GM19328 (cell line): ENCODE measurements at regions not wholly inside any gene's neighbourhood (a gene's known extent, or its start where the extent isn't known, plus 50 kb on each side); places are given as distances from the start of the nearest gene placed in this dataset.

ENCODE experiments used
- ATAC-seq: cut with Tn5 transposase; IDR thresholded peaks from one replicate; pipeline ENCODE4 v1.9.1; 2021; ENCODE audit warnings: mild to moderate bottlenecking, moderate library complexity; ENCODE audit not compliant: unreplicated experiment

DNA sequence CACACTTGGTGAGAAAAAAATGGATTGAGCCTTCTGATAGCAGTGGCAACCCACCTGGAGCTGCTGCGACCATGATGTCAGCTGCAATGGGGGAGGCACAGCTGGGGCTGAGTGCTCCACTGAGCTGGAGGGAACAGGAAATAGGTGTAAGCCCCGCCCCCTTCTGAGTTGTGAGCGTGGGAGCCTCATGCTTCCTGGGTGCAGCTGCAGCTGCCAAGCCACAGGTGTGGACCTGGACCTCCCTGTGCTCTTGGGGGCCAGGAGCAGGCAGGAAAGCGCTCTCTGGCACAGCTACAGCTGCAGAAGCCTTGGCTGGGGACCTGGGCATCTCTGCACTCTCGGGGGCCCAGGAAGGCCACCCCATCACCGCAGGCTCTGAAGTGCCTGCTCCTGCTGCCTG lies 970.6 kb downstream of the DCDC2C start:
- ATAC-seq = no peak

DNA sequence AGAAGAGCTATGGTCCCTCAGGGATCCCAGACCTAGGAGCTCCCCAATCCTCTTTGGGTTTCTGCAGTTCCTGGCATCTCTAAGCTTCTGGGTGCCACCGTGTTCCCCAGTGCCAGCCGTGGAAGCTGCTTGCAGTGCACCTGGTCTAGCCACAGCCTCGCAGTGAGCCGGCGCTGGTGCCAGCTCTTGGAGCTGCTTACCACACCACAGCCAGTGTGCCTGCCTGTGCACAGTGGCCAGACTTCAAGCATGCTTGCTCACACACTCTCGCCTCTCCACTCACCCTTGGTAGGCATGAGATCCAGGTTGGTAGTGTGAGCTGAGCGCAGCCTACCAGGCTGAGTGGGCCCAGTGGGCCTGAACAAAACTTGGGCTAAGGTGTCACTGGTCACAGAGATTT lies 971.9 kb downstream of the DCDC2C start:
- ATAC-seq = no peak

DNA sequence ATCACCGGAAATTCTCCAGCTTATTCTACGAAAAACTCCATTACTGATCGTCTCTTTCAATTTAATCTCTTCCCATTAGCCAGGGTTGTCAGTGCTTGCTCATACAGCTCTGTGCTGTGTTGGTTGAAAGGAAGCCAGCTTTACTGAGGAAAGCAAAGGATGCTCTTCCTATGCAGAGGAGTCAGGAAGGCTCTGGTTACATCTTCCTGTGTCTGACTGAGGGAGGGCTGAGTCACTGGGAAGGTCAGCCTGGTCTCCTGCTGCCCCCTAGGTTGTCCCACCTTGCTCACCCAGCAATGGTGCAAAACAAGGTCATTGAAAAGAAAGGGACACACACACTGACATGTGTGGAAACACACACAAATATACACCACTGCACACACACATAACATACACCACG lies 975.6 kb downstream of the DCDC2C start:
- no peak for ATAC-seq

DNA sequence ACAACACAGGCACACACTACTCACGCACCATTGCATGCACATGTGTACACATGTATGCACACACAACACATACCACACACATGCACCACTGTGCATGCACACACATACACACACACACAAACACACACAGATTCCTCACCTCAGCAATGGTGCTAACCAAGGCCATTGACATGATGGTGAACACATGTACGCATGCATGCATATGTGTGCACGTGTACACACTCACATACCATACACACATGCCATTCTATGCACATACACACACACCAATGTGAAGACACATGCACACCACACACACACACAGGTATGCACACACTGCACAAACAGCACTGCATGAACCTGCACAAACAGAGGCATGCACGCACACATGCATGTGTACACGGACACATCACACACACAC lies 976.0 kb downstream of the DCDC2C start:
- no peak for ATAC-seq

DNA sequence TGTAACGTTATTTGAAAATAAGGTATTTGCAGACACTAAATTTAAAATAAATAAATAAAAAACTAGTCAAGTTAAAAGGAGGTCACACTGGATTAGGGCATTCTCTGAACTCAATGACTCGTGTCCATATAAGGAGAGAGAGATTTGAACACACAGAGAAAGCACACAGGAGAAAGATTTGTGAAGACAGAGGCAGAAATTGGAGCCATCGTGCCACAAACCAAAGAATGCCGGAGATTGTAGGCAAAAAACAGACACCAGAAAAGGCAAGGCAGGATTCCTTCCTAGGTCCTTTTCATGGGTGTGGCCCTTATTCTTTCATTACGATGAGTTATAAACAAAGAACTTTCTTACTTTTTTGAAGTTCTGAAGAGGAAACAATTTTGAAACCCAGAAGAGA lies 981.5 kb downstream of the DCDC2C start:
- ATAC-seq = no peak

DNA sequence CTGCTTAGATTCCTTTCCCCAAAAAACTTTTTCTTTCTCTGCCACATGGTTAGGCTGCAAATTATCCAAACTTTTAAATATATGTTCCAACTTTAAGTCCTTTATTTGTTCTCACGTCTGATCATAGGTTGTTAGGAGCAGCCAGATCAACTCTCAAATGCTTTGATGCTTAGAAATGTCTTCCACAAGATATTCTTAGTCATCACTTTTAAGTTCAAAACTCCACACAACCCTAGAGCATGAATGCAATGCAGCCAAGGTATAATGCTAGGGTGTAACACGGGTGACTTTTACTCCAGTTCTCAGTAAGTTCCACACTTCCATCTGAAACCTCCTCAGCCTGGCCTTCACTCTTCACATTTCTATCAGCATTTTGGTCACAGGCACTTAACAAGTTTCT lies 987.5 kb downstream of the DCDC2C start:
- no peak for ATAC-seq

DNA sequence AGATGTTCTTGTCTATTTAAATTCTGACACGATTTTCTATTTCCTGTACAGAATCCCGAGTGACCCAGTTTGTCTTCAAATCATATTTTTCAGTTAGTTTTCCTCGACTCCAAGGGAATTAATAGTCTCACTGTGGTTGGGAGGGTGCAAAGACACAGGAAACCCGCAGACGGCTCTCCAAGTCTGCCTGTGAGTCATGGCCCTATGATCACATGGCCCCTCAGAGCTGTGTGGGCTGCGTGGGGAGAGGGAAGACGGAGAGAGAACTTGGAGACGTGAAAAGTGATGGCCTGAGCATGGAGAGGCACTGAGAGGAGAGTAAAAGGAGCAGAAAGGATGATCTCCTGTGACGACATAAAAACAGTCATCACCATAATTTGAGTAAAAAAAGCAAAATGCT lies 989.9 kb downstream of the DCDC2C start:
- no peak for ATAC-seq

DNA sequence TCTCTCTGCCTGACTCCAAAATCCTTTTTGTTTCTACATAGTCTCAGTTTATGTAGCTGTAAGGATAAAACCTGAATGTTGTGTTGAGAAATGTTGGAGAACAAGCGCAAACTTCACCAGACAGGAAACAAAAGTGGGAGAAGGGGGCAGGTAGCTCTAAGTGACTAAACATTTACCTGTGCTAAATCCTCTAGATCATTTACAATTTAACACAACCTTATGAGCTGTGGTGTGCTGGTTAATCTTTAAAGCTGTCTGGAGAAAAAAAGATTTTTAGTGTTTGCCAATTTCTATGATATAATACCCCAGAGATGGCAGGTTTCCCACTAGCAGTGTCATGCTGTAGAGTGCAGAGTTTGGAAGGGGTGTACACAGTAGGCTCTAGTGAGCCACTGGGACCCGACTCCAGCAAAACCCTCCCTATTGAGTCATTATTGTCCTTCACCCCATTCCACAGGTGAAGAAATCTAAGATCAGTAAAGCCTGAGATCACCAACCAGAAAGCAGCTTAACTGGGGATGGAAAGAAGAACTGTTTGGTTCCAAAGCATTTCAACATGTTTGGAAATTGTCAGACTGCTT lies 992.0 kb downstream of the DCDC2C start:
- no peak for ATAC-seq

DNA sequence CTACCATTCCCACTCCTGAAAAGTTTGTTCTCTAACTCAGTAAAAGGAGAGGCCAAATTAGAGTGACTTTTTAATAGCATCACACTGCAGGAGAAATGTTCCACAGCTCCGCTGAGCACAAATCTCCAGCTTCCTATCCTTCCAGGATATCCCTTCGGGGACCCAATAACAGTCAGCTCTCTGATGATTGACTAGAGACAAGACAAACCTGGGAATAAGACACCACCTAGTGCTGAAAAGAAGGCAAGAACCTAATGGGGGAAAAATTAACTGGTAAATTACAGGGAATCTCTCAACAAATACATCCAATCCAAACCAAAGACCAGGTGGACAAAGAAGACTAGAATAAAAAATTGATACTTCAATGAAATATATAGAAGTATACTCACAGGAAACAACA lies 977.1 kb upstream of the SOX11 start:
- ATAC-seq = no peak

DNA sequence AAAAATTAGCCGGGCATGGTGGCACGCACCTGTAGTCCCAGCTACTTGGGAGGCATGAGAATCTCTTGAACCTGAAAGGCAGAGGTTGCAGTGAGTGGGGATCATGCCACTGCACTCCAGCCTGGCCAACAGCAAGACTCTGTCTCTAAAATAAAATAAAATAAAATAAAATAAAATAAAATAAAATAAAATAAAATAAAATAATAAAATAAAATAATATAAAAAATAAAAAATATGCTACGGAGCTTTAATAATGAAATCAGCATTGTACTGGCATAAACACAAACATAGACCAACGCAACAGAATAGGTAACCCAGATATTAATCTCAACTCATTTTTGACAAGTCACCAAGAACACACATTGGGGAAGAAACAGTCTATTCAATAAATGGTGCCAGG lies 973.4 kb upstream of the SOX11 start:
- ATAC-seq = no peak

DNA sequence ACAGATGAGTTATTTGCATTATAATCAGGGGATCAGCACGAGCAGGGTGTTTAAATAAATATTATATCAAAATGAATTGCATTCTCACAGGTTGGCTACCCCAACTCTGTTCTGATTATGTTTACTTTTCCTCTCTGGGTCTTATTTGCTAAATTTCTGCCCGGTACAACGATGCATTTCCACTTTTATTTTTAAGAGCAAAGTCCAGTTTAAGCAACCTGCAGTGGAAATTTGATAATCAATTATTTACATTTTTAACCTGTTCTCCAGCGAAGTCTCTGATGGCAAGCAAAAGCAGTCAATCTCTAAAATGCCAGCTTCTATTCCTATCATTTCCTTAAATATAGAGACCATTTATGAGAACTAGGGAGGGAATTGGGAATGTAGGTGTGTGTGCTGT lies 966.6 kb upstream of the SOX11 start:
- ATAC-seq = no peak

DNA sequence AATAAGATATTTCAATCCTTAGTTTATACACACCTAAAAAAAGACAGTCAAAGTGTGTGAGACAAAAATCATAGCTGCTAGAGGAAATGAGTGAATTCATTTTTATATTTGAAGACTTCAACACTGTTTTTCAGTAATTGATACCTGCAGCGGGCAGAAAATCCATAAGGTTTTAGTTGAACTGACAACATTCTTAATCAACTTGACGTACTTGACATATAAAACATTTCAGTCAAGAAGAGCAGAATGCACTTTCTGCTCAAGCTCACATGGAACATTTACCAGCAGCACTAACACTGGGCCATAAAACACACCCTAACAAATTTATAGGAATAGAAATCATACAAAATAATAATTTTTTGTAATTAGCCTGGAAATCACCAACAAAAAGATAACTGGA lies 959.6 kb upstream of the SOX11 start:
- no peak for ATAC-seq

DNA sequence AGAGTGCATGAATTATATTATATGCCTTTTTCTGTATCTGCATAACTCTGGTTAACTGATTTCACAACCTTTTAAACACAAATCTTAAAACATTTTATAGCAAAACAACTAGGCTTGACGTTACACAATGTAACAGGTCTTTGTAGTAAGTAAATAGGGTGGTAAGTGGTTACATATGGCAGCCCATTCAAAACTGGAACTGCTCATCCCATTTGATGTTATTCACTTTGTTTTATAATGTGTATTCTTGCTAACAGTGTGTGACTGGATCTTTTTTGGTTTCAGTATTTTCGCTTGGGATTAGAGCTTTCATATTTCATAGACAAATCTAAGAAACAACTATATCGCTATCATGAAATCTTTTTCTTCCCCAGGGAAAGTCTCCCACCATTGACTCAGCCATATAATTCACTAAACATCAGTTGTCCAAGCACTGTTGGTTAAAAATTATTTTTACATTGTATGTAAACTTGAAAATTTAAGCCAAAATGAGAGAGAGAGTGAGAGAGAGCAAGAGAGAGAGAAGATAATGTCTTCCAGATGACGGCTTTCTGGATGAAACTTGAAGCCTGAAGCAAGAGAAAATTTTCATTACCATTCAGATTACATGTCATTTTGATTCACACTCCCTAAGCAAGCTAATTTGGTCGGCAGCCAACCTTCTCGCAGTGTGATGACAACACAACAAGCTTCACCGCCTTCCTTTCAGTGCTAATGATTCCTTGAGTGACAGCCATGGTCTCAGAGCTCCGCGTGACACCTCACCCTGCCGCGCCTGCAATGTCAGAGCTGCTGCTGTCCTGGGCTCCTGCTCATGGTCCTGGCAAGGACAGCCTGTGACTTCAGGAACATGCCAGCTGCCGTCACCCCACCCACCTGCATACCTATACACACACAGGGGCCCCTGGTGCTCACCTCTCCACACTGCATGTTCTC lies 946.9 kb upstream of the SOX11 start:
- ATAC-seq = no peak

DNA sequence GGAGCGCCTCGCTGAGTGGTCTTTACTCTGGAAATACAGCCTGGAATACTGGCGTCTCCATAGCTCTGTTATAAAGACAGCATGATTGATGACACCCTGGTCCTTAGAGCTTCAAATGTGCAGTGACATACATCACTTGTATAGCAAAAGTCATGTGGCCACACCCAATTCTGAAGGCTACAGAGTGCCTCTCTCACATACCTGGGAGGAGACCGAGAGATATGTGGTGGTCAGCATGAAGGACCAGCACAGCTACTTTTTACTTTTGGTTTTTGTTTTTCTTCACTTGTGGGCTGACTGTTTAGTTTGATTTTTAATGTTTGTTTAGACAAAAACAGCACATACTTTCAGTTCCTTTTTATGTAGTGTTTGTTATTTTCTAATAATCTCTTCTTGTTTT lies 938.5 kb upstream of the SOX11 start:
- no peak for ATAC-seq

DNA sequence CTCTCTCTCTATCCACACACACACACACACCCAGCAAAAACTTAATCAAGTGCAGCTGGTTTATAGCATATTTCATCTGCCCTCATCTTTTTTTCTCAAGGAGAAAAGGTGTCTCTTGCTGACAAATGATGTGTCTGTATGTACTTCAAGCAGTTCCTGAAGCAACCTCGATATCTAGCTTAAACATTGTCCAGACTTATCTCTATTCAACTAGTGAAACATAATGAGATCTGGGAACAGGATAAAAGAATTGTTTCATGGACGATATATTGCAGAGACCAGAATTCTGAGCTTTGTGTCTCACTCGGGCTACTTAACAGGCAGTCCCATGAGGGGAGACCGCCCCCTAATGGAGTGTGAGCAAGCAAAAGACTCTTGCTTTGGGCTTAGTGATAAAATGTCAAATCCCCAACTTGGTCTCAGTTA lies 929.2 kb upstream of the SOX11 start:
- no peak for ATAC-seq

DNA sequence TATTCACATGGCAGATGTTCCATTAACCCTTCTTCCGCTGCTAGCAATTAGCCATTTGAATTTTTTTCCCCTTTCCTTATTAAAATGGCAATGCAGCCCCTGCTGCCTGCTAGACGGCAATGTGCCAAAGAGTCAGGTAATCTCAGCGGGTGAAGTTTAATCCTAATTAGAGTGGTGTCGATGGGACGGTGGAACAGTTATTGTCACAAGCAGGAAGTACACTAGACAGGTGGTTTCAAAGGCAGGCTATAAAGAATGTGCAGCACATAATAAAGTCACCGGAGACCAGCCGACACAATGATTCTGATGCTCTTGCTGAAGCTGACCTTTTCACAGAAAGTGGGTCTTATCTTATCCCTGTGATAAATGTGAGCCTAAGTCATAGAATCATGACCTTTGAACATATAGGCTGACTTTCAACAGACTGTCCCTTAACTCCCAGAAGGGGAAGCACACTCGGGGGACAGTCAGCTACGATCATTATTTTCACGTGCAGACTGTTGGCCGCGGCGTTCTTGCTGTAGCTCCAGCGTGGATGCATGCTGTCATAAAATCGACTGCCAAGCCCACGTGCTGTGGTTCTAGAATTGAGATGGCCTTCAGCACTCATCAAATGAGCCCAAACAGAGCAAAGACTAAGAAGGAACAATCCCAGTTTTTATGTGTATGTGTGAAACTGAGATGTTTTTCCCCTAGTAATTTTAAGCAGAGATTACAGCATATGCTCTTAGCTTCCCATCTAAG lies 926.2 kb upstream of the SOX11 start:
- ATAC-seq = no peak

DNA sequence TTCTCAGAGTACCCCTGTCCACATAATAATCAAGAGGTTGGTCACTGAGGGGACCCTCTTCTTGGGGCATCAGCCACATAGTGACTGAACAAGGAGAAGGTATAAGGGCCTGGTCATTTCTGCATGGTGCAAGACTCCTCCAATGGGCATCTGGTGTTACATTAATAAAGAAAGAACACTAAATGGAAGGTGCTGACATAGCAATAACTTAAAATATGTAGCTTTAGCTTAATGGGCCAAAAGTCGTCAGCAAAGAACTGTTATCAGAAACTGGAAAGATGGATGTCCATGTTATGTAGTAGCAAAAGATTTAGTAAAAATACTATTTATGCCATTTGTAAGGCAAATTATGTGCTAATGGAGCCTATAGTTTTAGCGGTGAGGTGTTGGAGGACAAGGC lies 916.5 kb upstream of the SOX11 start:
- ATAC-seq = no peak

DNA sequence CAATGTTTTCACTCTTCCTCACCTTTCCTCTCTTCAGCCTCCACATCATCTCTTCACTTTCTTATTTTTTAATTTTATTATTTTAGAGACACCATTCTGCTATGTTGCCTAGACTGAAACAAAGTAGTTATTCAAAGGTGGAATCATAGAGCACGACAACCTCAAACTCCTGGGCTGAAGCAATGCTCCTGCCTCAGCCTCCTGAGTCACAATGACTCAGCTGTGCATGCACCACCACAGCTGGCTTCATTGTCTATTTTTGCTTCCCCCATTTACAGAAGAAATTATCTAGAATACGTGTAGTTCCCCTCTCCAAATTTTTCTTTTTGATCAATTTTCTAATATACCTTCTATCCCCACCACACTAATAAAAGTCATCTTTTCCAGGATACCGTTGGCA lies 911.5 kb upstream of the SOX11 start:
- ATAC-seq = no peak

DNA sequence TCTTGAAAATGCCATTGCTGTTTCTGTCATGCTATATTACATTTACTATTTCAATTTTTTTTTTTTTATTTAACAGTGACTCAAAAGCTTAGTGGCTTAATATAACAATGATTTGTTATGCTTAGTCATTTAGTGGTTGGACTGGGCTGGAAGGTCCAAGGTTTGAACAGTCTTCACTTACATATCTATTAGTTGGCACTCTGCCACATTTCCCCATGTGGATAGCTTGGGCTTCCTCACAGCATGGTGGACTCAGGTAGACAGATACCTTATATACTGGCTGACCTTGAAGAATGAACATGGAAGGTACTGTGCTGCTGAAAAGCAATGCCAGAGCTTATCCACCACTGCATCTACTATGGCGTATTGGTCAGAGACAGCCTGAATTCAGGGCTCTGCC lies 909.5 kb upstream of the SOX11 start:
- ATAC-seq = no peak

DNA sequence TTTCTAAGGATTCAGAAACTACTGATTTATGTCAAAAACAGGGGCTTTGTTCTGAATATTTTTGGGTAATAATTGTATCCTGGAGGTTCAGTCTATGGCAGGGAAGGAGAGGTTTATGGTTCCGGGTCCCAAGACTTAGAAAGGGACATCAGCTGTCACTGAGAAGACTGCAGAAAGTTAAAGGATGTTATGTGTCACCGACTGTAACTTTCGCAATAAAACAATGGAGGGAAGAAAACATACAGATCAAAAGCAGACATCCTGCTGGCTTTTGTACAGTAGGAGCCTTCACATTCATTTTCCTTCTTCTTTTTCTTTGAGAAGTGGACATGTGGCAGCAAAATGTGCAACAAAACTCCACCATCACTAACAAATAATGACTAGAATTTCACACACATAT lies 900.7 kb upstream of the SOX11 start:
- ATAC-seq = no peak

DNA sequence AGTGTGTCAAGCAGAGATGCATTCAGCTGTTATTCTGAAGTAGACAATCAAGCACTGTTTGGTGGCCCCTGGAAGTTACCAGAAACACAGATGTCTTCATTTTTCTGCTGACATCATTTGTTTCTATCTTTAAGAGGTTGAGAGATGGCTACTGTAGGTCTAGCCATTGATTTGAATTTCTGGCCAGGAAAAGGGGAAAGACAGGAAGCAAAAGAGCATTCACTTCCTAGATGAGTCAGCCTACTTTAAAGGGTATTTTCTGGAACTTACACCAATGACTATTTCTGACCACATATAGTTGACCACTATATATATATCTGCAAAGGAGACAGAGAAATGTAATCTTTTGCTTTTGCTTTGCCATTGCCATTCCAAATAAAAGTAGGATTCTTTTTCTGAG lies 900.1 kb upstream of the SOX11 start:
- ATAC-seq = no peak

DNA sequence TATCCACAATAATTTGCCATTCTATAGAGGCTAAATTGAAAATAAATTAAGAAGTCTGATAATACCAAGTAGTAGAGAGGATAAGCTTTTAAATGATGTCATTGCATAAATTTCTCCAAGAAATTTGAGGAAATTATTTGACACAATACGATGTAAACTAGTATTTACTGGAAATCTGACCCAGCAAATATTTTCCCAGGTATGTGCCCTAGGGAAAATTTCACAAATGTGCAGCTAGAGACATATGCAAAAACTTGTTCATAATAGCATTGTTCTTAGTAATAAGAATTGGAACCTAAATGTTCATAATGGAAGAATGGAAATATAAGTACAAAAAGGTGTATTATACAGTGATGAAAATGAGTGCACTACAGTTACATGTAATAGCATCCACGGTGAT lies 888.8 kb upstream of the SOX11 start:
- ATAC-seq = no peak
